ENCODE measurements at regions not wholly inside any gene's neighbourhood (a gene's known extent, or its start where the extent isn't known, plus 50 kb on each side); places are given as distances from the start of the nearest gene placed in this dataset.
A peak's percentile ranks its signal among the peaks of the same experiment; 100 is the strongest.

DNA sequence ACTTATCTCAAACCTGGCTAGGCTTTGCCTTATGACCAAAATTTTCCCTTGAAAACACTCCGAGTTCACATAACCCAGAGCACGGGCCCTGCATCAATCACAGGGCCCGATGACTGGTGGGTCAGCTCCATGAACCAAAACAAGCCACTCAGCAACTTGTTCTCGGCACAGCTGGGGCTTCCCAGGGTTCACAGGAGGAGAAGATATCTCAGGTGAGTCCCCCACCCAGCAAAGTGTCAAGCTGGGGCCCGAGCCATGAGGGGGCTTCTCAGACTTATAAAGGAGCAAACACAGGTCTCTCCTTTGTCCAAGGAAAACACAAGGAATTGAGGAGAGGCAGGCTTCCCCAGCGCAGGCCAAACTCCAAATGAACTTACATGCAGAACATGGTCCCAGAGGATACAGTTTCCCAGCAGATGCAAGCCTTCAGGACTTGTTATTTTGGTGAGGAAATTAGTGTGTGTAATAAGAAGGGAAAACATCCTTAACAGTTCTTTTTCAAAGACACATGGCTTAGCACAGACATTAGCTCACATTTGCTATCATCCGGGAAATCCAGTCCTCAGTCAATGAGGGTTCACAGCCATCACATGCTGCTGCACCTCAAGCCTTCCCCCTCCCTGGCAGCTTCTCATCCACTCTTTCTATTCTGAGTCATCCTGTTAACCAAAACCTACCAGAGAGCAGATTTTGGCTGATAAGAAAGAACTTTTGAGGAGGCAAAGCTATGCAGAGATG, 98.1 kb upstream of the NFIA start:
- DNase-seq, result no peak

DNA sequence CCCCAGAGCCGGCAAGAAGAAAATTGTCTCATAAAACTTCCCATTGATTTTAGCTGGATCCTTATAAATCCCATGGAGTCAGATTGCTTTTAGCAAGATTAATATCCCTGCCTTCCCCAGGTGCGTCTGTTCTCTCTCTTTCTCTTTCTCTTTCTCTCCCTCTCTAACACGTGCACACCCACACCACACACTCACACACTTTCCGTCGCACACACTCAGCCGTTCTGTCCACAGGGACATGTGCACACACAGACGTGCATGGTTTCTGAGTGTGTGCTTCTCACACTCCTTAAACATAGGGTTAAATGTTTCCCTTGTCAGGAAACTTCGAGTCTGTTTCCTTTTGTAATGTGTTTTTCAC, 98.7 kb upstream of the NFIA start:
- DNase-seq, result no peak

DNA sequence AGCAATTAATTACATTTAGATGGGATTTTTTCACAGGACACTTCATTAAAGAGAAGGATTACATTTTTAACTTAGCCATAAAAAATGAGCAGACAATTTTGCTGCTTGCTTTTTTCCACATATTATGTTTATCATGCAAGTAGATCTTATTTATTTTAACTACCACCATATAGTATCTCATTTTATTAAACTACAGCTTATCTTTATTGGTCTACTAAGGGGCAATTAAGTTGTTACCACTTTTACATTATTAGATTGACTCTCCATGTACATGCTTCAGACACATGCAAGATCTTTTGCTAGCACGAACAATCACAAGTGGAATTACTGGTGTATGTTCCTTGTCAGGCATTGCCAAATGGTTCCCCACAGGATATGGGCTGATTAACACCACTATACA, 99.8 kb upstream of the NFIA start:
- DNase-seq, result no peak

DNA sequence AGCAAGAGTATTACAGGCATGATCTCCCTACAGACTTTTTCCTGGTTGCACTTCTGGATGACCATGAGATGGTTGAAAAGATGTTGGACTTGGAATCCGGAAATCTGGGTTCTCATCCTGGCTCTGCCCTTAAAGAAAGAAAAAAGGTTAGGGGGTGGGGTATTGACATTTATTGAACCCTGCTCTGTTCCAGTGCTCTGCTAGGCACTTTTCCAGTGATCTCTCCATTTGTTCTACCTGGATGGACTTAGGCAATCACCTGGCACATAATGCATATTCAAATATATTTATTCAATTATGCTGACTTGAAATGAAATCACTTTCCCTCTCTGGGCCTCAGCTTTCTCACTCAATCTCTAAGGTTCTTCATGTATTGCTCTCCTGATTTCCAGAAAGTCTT, 101.0 kb upstream of the NFIA start:
- DNase-seq, result no peak

DNA sequence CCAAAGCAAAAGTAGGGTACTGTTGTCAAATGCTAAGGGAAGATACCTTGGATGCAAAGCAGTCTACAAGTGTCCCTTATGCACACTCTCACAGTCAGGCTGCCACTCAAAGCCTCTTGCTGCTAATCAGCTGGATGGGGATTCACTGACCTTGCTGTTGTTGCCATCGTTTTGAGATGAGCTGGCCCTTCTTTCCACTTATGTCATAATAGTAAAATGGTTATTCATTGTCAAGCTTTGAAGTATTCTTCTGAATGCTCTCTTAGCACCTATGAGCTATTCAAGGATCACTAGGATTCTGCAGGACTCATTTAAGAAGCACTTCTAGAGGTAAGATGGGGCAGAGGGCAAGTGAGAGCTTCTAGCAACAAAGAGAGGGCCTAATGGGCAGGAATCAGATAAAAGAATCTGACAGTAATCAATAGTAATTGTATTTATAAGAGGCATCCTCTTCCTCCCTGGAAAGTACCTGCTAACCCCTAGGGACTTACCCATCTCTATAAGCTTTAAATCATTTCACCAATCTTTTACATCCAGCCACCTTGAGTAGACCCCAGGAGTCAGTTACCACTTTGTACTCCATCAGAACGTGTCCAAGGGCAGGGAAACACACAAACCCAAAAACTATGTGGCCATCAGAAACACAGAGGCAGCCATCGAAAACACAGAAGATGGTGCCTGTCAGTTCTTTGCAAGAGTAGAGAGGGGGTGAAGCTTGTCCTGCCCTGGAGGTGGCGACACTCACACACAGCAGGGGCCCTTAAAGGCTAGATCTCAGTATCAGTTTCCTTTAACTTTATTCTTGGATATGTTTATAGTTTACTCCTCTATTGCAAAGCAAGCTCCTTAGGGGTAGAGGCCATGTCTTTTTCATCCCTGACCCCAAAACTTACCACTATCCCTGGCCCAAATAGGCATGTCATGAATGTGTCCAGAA, 103.7 kb upstream of the NFIA start:
- DNase-seq, result peak; percentile 21

DNA sequence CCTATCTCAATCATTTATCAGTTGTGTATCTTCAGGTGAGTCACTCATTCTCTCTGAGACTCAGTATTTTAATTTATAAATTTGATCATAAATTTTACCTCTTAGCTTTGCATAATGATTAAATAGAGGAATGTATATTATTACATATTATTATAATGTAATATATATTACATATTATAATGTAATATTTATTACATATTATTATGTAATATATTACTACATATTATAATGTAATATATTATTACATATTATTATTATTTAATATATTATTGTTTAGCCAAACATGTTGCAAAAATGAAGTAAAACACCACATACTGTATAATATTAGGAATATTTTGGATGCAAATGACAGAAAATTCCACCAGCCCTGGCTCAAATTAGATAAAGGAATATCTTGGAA, 104.7 kb upstream of the NFIA start:
- no peak for DNase-seq

DNA sequence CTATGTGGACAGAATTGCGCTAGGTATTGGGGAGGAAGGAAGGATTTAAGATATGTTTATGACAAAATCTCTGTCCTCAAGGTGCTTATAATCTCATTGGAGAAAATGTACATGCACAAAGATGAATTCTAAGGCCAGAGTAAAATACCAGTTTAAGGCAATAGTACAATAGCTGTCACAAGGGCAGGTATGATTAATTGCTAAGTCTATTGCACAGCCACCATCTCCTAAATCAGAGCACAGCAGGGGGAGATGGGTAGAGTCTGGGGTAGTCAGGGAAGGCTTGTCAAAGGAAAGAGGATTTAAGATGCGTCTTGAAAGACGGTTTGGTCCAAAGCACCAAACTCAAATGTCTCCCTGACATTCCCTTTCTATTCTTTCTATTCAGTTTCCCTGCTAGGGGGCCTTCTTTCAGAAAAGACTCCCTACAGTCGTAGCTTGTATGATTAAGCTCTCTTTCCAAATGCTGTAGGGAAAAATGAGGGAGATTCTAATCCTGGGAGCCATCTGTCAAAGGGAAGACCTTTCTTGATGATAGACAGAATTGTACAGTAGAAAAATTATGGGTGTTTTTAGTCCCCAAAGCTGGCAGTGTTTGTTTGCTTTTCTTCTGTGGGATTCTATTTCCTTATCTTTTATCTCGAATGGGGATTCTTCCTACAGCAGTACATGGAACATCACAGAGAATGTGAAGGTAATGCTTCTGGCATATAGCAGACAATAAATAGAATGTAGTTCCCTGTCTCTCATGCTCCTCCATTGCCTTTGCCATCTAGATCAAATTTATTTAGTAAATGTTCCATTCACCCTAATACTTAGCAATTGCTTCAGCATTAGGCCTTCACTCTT, 107.6 kb upstream of the NFIA start:
- DNase-seq, result no peak

DNA sequence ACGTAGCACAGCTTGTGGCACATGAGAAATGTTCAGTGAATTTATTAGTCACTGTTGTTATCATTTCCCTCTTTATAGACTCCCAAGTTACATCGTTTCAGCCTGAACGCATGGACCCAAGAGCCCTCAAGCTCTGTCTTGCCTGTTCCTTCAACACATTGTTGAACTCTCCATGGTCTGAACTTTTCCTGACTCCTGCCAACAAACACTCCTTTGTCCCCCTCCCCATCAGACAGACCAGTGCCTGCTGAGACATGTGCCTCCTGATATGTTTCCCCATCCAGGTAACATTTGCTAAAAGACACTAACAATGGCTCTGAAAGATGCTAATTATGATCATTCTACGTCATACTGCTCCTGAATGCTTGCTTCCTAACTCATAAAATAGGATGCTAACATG, 108.7 kb upstream of the NFIA start:
- DNase-seq, result no peak

DNA sequence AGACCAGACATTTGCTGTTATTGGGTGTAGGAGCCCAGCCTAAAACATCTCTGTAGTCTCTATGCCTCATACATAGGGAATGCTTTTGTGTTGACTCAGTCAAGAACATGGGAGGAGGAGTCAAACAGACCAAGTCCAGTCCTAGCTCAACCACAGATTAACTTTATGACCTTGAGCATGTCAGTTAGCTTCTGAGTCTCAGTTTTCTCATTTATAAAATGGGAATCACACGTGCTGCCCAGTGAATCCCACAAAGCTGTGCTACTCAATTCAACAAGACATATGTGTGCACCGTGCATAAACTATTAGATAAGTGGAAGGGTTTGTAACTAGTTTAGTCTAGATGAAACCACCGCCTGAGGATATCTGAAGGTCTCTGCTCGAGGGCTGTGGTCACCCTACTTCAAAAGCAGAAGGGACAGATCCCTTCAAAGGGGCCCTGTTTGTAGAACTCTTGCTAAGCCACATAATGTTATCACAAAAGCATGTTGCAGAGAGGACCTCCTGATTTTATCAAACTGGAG, 109.5 kb upstream of the NFIA start:
- DNase-seq, result no peak

DNA sequence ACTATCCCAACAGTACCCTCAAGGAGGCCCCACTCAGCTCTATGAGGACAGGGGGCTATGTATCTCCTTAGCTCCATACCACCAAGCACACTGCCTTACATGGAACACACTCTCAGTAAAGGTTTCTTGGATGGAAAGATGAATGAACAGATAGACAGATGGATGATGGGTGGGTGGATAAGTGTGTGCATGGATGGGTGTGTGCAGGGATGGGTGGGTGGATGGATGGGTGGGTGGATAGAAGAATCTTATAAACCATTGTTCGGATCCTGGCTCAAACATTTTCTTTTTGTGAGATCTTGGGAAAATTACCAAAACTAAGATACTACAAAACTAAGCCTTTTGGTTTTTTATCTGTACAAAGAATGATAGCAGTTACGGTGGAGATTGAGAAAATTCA, 111.0 kb upstream of the NFIA start:
- no peak for DNase-seq

DNA sequence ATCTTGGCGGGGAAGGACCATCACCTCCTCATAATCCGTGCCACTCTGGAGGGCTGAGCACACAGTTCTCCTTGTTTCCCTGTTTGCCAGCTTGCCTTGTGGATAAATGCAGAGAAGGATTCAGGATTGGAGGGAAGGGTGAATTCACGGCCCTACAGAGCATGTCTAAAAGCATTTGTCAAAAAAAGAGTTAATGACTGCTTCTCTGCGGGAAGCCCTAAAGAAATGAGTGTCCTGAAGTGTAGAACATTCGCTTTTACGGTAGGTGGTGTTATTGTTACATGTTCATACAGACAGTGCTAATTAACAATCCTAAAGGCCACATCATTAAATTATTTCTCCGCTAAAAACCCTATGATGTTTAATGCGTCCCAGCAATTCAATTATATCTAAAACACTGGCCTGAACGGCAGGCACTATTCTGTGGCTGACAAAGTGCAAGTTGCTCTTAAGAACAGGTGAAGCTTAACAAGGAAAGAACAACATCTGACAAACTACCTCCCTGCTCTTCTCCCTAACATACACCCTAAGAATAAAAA, 112.3 kb upstream of the NFIA start:
- no peak for DNase-seq

DNA sequence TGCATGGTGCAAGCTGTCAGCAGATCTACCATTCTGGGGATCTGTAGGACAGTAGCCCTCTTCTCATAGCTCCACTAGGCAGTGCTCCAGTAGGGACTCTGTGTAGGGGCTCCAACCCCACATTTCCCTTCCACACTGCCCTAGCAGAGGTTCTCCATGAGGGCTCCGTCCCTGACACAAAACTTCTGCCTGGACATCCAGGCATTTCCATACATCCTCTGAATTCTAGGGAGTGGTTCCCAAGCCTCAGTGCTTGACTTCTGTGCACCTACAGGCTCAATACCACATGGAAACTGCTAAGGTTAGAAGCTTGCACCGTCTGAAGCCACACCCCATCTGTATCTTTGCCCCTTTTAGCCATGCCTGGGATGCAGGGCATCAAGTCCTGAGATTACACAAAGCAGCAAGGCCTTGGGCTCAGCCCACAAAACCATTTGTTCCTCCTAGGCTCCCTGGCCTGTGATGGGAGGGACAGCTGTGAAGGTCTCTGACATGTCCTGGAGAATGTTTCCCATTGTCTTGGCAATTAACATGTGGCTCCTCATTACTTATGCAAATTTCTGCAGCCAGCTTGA, 117.0 kb upstream of the NFIA start:
- no peak for DNase-seq

DNA sequence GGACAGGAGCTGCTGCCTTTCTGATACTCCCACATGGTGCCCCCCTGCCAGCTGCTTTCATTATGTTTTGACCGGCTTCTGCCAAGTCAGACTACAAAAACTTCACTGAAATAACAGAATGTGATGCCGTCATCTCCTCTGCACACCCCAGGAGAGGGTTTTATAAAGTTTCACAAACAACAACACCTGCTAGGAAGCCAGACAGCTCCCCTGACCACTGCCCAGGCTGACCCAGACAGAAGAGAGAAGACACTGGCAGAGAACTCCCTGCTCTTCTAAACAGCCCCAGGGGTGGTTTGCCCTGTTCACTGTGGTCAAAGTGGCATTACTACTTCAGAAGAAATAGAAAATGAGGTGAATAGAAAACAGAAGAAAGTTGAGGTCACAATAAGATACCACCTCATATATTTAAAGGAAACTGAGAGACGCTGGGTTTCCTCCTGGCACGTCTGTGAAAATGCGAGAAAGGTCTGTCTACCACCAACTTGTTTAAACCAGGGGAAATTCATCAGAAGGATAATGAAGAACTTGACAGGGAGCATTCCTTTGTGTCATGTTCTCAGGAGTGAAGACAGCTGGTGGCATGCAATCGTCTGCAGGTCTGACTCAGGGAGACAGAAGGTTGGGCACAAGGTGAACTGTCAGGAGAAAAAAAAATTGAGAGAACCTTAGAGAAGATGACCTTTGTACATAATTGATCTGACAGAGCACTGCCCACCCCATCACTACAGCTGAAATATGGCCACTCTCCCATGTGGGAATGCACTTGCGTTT, 119.0 kb upstream of the NFIA start:
- no peak for DNase-seq

DNA sequence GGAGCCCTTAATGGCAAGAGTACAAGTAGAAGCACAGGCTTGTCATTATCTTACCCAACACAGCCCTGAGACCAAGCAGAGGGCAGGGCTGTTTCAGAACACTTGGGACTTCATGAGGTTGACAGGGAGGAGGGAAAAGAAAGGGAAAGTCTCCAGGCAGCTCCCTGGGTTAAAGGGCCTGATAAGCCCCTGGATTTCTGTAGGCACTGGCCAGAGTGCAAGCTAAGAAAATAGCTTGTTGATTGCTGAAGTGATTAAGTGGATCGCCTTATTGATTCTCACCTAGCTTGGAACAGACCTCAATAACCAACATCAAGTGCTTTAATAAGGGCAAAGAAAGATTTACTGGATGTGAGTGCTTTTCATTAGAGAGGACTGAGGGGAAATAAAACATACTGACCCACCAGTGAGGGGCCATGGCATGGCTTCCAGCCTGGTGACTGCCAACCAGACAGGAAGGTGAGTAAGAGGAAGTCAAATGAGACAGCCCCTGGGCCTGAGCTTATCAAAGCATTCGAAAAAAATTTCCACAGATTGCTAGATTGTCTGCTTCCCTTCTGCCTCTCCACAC, 121.4 kb upstream of the NFIA start:
- DNase-seq, result no peak

DNA sequence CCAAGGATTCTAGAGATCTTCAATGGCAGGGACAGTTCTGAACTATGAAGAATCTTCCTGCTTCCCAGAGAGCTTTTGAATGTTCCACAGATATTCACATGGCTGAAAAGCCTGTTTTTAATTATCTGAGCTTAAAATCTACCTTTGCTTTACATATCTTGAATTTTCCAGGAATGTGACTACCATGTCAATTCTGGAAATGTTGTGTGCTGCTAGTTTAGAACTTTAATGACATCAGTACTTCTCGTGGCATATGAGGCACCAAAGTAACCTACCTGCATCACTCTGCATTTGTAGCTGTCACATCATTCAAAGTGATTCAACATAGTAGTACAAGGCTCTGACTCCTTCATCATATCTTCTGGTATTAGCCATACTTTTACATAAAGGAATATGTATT, 122.7 kb upstream of the NFIA start:
- DNase-seq, result no peak

DNA sequence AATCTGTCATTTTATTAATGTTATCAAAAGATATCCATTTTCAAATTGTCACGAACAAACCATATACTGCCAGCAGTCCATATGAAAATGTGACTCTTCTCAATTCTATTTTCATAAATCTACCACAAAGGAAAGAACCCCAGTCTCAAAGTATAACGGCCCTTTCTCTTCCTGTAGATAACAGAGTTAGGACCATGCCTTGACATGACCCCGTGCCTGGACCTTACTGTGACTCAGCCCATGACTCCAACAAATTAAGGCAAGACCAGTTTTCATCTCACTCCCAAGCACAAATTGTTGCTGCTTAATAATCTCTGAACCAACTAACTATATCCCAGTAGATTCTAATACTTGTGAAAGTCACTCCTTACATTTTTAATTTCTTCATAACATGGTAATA, 124.4 kb upstream of the NFIA start:
- no peak for DNase-seq

DNA sequence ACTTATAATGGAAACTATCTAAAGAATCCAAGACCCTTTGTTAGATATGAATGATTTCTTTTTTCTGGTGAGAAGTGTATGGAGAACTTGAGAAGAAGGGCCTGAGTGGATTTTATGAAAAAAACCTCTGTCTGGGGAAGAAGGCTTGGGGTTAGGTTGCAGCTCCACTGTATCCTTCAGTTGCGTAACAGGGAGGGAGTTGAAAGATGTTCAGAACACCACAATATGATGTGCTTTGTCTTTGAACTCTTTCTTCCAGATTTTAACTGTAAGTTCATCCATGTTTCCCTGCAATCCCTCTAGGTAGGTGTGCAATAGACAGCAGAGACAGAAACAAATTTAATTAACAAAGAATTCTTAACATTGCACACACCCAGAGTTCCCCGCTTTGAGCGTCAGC, 125.8 kb upstream of the NFIA start:
- no peak for DNase-seq

DNA sequence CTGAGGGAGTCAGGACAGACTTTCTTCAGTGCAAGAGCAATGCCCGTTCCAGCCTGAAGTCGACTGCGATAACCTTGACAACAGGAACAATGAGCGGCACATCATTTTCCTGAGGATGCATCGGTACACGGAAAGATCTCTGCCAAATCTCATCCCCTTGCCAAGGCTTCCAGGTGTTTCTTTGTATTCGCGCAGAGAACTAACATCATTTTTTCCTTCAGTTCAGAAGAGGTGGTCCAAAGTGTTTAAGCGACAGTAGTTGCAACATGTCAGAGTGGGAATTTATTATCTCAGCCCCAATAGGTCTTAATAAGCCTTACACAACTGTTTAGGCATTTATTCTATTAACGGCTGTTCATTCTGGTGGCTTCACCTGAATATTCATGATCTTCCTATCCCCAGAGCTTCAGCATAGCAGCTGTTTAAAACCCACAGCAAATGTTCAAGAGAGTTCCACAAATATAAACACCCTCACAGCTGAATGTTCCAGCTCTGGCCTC, 129.7 kb upstream of the NFIA start:
- DNase-seq, result no peak

DNA sequence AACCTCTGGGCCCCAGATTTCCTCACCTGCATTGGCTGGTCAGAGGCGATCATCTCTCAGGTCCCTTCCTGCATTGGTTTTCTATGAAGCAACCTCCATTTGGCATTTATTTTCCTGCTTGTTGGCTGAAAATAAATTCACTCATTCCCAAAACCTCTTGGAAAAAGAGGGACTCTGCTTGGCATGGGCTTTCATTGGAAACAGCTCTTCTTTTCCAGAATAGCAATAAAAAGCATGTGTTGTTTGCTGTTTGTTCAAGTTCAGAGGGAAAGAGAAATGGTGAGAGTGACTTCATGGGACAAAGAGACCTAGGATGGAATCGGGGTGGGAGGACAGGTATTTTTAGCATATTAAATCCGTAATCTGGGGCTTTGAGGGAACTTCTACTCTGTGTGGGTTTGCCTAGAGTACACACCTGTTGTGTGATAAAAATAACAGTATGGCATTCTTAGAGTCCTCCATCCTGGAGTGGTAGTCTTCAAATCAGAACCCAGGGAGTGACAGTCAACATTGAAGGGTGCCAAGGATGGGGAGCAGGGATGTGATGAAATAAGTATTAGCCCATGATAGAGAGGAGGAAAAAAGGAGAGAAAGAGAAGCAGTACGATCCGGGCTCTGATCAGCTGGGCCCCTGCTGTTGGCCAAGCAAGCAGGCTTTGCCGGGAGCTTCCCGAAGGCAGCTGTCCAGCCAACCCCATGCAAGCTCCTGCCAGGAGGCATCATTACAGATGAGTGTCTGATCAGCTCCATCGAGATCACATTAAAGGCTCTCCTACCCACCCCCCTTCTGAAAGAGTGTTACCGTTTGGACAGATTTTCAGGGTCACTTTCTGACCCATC, 131.9 kb upstream of the NFIA start:
- DNase-seq, result no peak

DNA sequence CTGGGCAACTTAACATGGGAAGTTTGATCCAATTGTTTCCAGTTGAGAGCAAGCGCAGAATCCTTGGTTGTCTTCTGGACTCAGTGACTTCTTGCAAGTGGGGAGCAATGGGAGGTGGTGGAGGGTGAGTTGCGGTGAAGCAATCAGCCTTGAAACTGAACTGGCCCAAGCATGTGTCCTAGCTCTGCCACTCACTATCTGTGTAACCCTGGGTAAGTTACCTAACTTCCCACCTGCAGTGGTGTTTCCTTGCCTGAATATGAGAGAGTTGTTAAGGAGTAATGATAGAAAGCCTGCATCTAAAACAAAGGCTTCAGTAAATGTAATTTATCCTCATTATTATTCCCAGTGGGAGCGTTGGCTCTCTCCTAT, 132.5 kb upstream of the NFIA start:
- DNase-seq, result no peak

All from stimulated activated naive CD4-positive, alpha-beta T cell treated with Interleukin-2 at 50 U/mL for 16 hours (primary cell).